Neural cell (in vitro differentiated cells): ENCODE measurements at regions not wholly inside any gene's neighbourhood (a gene's known extent, or its start where the extent isn't known, plus 50 kb on each side); places are given as distances from the start of the nearest gene placed in this dataset.

Experiments used
- CTCF ChIP-seq: fragments of 450-650 bp; IDR thresholded peaks from 2 replicates; pipeline ENCODE4 v1.5.1; 2014; ENCODE audit warnings: antibody characterized with exemption, mild to moderate bottlenecking, moderate library complexity; ENCODE audit not compliant: poor library complexity, severe bottlenecking
- TAF1 ChIP-seq: IDR thresholded peaks from 2 replicates; pipeline ENCODE4 v1.6.1; 2012; ENCODE audit warnings: low read depth

GRCh38 chr22:49703990-49704344 is 123.7 kb downstream of the BRD1 start:
- TF ChIP-seq TAF1, result no peak
- TF ChIP-seq CTCF, result no peak
